ENCODE measurements at regions not wholly inside any gene's neighbourhood (a gene's known extent, or its start where the extent isn't known, plus 50 kb on each side); places are given as distances from the start of the nearest gene placed in this dataset.

DNA sequence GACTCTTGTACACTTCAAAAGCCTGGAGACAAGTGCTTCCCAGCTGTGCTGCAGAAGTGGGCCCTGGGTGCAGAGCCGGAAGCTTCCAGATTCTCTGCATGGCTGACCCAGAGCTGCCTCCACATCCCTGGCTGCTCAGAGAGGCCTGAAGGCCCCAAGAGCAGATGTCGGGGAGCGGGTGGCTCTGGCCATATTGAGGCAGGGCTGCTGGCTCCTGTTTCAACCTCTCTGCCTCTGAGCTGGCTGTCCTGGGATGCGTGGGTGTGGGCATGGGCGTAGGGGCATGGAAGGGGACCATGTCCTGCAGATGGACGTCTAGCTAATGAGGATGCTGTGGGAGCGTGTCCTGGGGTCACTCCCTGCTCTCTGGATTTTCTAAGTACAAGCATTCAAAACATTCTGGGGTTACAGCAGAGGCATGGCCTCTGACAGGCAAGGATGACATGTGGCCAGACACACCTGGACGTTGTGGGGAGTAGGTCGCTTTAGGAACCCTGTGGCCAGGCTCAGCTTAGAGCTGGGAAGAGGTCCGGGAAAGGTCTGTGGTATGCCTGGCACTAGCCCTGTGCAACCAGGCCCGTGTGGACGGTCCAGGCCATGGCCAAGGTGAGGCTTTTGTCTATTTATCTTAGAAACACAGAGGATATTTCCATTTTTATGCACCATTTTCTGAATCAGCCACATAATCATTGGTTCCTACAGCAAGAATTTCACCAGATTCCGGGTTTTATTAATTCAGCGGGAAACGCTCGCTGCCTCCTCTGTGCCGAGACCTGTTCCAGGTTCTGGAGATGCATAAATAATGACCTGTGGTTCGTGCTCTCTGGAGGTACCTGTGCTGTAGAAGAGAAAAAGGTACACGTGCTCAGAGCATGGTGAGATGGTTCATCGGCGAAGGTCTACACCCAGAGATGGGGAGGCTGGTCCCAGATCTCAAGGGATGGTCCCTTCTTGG is 361.1 kb downstream of the GLRX3 start:
- no peak for DNase-seq (ENCODE audit: low spot score)
- in situ Hi-C loops (cut with MboI; ENCODE audit: low pct_unique_long_range_greater_than_20kb, low sequenced_read_pairs, unreplicated experiment), result no loop called here
- TF ChIP-seq CTCF (IDR thresholded peaks at IDR 0.05; ENCODE audit: extremely low read depth, insufficient read depth, missing control alignments), result no peak

GRCh38 chr10:130498042-130498441 is 361.9 kb downstream of the GLRX3 start:
- in situ Hi-C loops (cut with MboI; ENCODE audit: low pct_unique_long_range_greater_than_20kb, low sequenced_read_pairs, unreplicated experiment), result no loop called here
- no peak for TF ChIP-seq CTCF (IDR thresholded peaks at IDR 0.05; ENCODE audit: extremely low read depth, insufficient read depth, missing control alignments)
- no peak for DNase-seq (ENCODE audit: low spot score)

DNA sequence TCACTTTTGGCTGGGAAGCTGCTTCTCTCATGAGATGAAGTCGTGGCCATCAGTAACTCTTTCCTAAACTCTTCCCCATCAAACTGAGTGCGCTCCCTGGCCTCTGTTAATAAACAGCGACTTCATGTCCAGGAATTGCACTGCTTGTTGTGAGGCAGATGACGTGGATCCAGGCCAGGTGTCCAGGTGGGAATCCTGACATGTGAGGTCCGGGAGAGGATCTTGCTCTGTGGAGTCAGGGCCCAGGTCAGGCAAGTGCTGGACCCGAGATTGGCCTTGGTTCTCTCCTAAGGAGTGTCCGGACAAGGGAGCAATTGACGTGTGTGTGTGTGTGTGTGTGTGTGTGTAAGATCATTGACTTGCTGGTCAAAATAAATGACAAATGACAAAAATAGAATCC is 362.7 kb downstream of the GLRX3 start:
- TF ChIP-seq CTCF (IDR thresholded peaks at IDR 0.05; ENCODE audit: extremely low read depth, insufficient read depth, missing control alignments), result no peak
- no peak for DNase-seq (ENCODE audit: low spot score)
- in situ Hi-C loops (cut with MboI; ENCODE audit: low pct_unique_long_range_greater_than_20kb, low sequenced_read_pairs, unreplicated experiment), result no loop called here

GRCh38 chr10:130499541-130499940 is 363.4 kb downstream of the GLRX3 start:
- in situ Hi-C loops (cut with MboI; ENCODE audit: low pct_unique_long_range_greater_than_20kb, low sequenced_read_pairs, unreplicated experiment), result no loop called here
- DNase-seq (ENCODE audit: low spot score), result no peak
- no peak for TF ChIP-seq CTCF (IDR thresholded peaks at IDR 0.05; ENCODE audit: extremely low read depth, insufficient read depth, missing control alignments)

GRCh38 chr10:130500261-130501000 is 364.2 kb downstream of the GLRX3 start:
- in situ Hi-C loops (cut with MboI; ENCODE audit: low pct_unique_long_range_greater_than_20kb, low sequenced_read_pairs, unreplicated experiment), result no loop called here

More at GRCh38 chr10:130500261-130501000, 364.2 kb downstream of the GLRX3 start:
- no peak for DNase-seq (ENCODE audit: low spot score)
- TF ChIP-seq CTCF (IDR thresholded peaks at IDR 0.05; ENCODE audit: extremely low read depth, insufficient read depth, missing control alignments), result no peak
